K562 (cell line): ENCODE measurements at regions not wholly inside any gene's neighbourhood (a gene's known extent, or its start where the extent isn't known, plus 50 kb on each side); places are given as distances from the start of the nearest gene placed in this dataset.

Experiments used
- CREM ChIP-seq: IDR thresholded peaks from 2 replicates; pipeline ENCODE4 v1.6.1; 2014; ENCODE audit warnings: antibody characterized with exemption, low read depth
- DPF2 ChIP-seq: fragments of 450-650 bp; IDR thresholded peaks from 2 replicates; pipeline ENCODE4 v1.6.1; 2016
- FOXA1 ChIP-seq: fragments of 450-650 bp; IDR thresholded peaks from 2 replicates; pipeline ENCODE4 v1.6.1; 2016; ENCODE audit warnings: mild to moderate bottlenecking, borderline replicate concordance
- MTA2 ChIP-seq: fragments of 450-650 bp; IDR thresholded peaks from 2 replicates; pipeline ENCODE4 v1.6.1; 2016; ENCODE audit warnings: low read depth
- NBN ChIP-seq: fragments of 450-650 bp; IDR thresholded peaks from 2 replicates; pipeline ENCODE4 v1.6.1; 2016; ENCODE audit warnings: low read depth, mild to moderate bottlenecking
- SMARCA4 ChIP-seq: fragments of 450-650 bp; IDR thresholded peaks from 2 replicates; pipeline ENCODE4 v1.6.1; 2016
- SMARCE1 ChIP-seq: fragments of 450-650 bp; IDR thresholded peaks from 2 replicates; pipeline ENCODE4 v1.7.1; 2016; ENCODE audit warnings: mild to moderate bottlenecking
- TAL1 ChIP-seq: fragments of 450-650 bp; IDR thresholded peaks from 2 replicates; pipeline ENCODE4 v1.6.1; 2016; ENCODE audit warnings: mild to moderate bottlenecking
- XRCC5 ChIP-seq: fragments of 200-400 bp; formaldehyde crosslinking; IDR thresholded peaks from 2 replicates; pipeline ENCODE4 v1.6.1; 2017; ENCODE audit warnings: low read depth, mild to moderate bottlenecking, low read length
- ZEB2 ChIP-seq: fragments of 450-650 bp; IDR thresholded peaks from 2 replicates; pipeline ENCODE4 v1.6.1; 2016
- TF ChIP-seq, protein P1 (sequence below), 2 experiments: fragments of 200-800 bp in 1 of 2; sonication (Bioruptor generic) in 1 of 2; sonication (generic) in 1 of 2; formaldehyde crosslinking in 1 of 2; IDR thresholded peaks in 1 of 2; conservative IDR thresholded peaks in 1 of 2; 2 replicates each; pipeline versions ENCODE4 v1.5.0 to v1.6.1; 2016 to 2020; ENCODE audit warnings: missing compliant biosample characterization in 1 of 2, missing genetic modification characterization in 1 of 2, missing genetic modification reagents in 1 of 2
- TF ChIP-seq, protein P2 (sequence below): fragments of 250-450 bp; sonication (Bioruptor Pico); IDR thresholded peaks from 2 replicates; pipeline ENCODE4 v1.5.0; 2021
- TF ChIP-seq, protein P3 (sequence below): fragments of 450-650 bp; IDR thresholded peaks from 2 replicates; pipeline ENCODE4 v1.6.1; 2017; ENCODE audit warnings: antibody characterized with exemption
- TF ChIP-seq, protein P4 (sequence below): fragments of 450-650 bp; IDR thresholded peaks from 2 replicates; pipeline ENCODE4 v1.6.1; 2014; ENCODE audit warnings: low read depth, mild to moderate bottlenecking, moderate library complexity, borderline replicate concordance
- TF ChIP-seq, protein P5 (sequence below): fragments of 450-650 bp; IDR thresholded peaks from 2 replicates; pipeline ENCODE4 v1.6.1; 2018; ENCODE audit not compliant: partially characterized antibody

DNA sequence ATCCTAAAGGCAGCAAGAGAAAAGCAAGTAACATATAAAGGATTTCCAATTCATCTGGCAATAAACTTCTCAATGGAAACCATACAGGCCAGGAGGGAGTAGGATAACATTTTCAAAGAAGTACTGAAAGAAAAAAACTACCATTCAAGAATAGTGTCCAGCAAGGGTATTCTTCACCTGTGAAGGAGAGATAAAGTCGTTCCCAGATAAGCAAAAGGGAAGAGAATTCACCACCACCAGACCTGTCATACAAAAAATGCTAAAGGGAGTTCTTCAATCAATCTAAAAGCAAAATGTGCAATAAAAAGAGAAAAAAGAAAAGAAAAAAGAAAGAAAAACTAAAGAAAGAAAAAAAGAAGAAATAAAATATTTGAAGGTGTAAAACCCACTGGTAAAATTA lies 228.9 kb upstream of the AMIGO2 start (continued):
- TF ChIP-seq, protein P1, sequence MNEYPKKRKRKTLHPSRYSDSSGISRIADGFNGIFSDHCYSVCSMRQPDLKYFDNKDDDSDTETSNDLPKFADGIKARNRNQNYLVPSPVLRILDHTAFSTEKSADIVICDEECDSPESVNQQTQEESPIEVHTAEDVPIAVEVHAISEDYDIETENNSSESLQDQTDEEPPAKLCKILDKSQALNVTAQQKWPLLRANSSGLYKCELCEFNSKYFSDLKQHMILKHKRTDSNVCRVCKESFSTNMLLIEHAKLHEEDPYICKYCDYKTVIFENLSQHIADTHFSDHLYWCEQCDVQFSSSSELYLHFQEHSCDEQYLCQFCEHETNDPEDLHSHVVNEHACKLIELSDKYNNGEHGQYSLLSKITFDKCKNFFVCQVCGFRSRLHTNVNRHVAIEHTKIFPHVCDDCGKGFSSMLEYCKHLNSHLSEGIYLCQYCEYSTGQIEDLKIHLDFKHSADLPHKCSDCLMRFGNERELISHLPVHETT (CRISPR knock-in tag; conservative IDR thresholded peaks at IDR 0.05 in 1 of 2, IDR thresholded peaks at IDR 0.05 in 1 of 2): no peak
- TF ChIP-seq, protein P2, sequence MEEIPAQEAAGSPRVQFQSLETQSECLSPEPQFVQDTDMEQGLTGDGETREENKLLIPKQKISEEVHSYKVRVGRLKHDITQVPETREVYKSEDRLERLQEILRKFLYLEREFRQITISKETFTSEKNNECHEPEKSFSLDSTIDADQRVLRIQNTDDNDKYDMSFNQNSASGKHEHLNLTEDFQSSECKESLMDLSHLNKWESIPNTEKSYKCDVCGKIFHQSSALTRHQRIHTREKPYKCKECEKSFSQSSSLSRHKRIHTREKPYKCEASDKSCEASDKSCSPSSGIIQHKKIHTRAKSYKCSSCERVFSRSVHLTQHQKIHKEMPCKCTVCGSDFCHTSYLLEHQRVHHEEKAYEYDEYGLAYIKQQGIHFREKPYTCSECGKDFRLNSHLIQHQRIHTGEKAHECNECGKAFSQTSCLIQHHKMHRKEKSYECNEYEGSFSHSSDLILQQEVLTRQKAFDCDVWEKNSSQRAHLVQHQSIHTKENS (CRISPR knock-in tag): no peak
- no peak for TF ChIP-seq FOXA1
- TF ChIP-seq XRCC5: no peak
- TF ChIP-seq, protein P3, sequence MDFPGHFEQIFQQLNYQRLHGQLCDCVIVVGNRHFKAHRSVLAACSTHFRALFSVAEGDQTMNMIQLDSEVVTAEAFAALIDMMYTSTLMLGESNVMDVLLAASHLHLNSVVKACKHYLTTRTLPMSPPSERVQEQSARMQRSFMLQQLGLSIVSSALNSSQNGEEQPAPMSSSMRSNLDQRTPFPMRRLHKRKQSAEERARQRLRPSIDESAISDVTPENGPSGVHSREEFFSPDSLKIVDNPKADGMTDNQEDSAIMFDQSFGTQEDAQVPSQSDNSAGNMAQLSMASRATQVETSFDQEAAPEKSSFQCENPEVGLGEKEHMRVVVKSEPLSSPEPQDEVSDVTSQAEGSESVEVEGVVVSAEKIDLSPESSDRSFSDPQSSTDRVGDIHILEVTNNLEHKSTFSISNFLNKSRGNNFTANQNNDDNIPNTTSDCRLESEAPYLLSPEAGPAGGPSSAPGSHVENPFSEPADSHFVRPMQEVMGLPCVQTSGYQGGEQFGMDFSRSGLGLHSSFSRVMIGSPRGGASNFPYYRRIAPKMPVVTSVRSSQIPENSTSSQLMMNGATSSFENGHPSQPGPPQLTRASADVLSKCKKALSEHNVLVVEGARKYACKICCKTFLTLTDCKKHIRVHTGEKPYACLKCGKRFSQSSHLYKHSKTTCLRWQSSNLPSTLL: no peak
- TF ChIP-seq DPF2: peak; percentile 19; the same call in 1 of the 2 replicates
- TF ChIP-seq ZEB2: peak; percentile 71; the same call in 1 of the 2 replicates
- TF ChIP-seq, protein P4, sequence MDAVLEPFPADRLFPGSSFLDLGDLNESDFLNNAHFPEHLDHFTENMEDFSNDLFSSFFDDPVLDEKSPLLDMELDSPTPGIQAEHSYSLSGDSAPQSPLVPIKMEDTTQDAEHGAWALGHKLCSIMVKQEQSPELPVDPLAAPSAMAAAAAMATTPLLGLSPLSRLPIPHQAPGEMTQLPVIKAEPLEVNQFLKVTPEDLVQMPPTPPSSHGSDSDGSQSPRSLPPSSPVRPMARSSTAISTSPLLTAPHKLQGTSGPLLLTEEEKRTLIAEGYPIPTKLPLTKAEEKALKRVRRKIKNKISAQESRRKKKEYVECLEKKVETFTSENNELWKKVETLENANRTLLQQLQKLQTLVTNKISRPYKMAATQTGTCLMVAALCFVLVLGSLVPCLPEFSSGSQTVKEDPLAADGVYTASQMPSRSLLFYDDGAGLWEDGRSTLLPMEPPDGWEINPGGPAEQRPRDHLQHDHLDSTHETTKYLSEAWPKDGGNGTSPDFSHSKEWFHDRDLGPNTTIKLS: no peak
- no peak for TF ChIP-seq NBN
- 0 out of 2 replicates have a peak, but pooled peaks have one; percentile 44 for TF ChIP-seq SMARCE1
- peak; percentile 37; the same call in 1 of the 2 replicates for TF ChIP-seq TAL1
- TF ChIP-seq SMARCA4: 0 out of 2 replicates have a peak, but pooled peaks have one; percentile 44
- TF ChIP-seq MTA2: 0 out of 2 replicates have a peak, but pooled peaks have one; percentile 32
- TF ChIP-seq CREM: no peak
- TF ChIP-seq, protein P5, sequence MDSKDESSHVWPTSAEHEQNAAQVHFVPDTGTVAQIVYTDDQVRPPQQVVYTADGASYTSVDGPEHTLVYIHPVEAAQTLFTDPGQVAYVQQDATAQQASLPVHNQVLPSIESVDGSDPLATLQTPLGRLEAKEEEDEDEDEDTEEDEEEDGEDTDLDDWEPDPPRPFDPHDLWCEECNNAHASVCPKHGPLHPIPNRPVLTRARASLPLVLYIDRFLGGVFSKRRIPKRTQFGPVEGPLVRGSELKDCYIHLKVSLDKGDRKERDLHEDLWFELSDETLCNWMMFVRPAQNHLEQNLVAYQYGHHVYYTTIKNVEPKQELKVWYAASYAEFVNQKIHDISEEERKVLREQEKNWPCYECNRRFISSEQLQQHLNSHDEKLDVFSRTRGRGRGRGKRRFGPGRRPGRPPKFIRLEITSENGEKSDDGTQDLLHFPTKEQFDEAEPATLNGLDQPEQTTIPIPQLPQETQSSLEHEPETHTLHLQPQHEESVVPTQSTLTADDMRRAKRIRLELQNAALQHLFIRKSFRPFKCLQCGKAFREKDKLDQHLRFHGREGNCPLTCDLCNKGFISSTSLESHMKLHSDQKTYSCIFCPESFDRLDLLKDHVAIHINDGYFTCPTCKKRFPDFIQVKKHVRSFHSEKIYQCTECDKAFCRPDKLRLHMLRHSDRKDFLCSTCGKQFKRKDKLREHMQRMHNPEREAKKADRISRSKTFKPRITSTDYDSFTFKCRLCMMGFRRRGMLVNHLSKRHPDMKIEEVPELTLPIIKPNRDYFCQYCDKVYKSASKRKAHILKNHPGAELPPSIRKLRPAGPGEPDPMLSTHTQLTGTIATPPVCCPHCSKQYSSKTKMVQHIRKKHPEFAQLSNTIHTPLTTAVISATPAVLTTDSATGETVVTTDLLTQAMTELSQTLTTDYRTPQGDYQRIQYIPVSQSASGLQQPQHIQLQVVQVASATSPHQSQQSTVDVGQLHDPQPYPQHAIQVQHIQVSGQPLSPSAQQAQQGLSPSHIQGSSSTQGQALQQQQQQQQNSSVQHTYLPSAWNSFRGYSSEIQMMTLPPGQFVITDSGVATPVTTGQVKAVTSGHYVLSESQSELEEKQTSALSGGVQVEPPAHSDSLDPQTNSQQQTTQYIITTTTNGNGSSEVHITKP: no peak
- TF ChIP-seq, all 486 proteins: peak for 8
